Breast epithelium (tissue), 4 donors: ENCODE measurements at regions not wholly inside any gene's neighbourhood (a gene's known extent, or its start where the extent isn't known, plus 50 kb on each side); places are given as distances from the start of the nearest gene placed in this dataset.
"Not testable (repeated sequence)": the region's sequence is repeated elsewhere in the genome, so short reads cannot be mapped to it uniquely, and the experiment has no call there.

Experiments
- DNase-seq, 2 donors: peaks; one replicate each; pipeline ENCODE4 v3.0.0-alpha.2; 2019; ENCODE audit warnings: low spot score in 2 of 2
- H3K27ac ChIP-seq, 2 donors: fragments of 200-600 bp; sonication (generic) in 1 of 2; one replicate each; pipeline ENCODE4 v1.5.1; 2016 to 2019; ENCODE audit warnings: mild to moderate bottlenecking in 1 of 2
- H3K27me3 ChIP-seq, 2 donors: fragments of 200-600 bp; sonication (generic) in 1 of 2; one replicate each; pipeline versions ENCODE4 v1.5.1 to v1.6.0; 2017 to 2019; ENCODE audit warnings: control low read depth in 1 of 2, mild to moderate bottlenecking in 1 of 2
- H3K36me3 ChIP-seq: fragments of 200-600 bp; one replicate; pipeline ENCODE4 v1.5.1; 2019
- H3K4me1 ChIP-seq, 2 donors: fragments of 200-600 bp; sonication (generic); one replicate each; pipeline ENCODE4 v1.5.1; 2016 to 2019; ENCODE audit warnings: control low read depth in 1 of 2
- H3K4me3 ChIP-seq, 3 donors: fragments of 200-600 bp; sonication (generic); 1 replicate in 2 of 3; 2 replicates in 1 of 3; pipeline ENCODE4 v1.5.1; 2016 to 2019; ENCODE audit warnings: mild to moderate bottlenecking in 3 of 3, moderate library complexity in 2 of 3
- H3K9me3 ChIP-seq, 2 donors: fragments of 200-600 bp; sonication (generic) in 1 of 2; one replicate each; pipeline ENCODE4 v1.5.1; 2016 to 2019; ENCODE audit warnings: control low read depth in 1 of 2
- CTCF ChIP-seq, 3 donors: fragments of 450-650 bp; IDR thresholded peaks; one replicate each; pipeline ENCODE4 v1.5.1; 2016 to 2017; ENCODE audit warnings: antibody characterized with exemption in 3 of 3, mild to moderate bottlenecking in 3 of 3, moderate library complexity in 3 of 3
- POLR2A ChIP-seq: fragments of 450-650 bp; IDR thresholded peaks from one replicate; pipeline ENCODE4 v1.6.1; 2016; ENCODE audit warnings: antibody characterized with exemption, mild to moderate bottlenecking, moderate library complexity
- POLR2AphosphoS5 ChIP-seq, 3 donors: sonication (generic); formaldehyde crosslinking; IDR thresholded peaks; one replicate each; pipeline ENCODE4 v1.6.1; 2017; ENCODE audit warnings: antibody characterized with exemption in 3 of 3
- intact Hi-C: fragments of 100-400 bp; cut with DNase I; formaldehyde crosslinking; loops from one replicate; pipeline ENCODE4 v1.15.1; 2023; ENCODE audit warnings: low total_unique reads

- H3K4me1 ChIP-seq, result no peaks in the 10 kb centered on the region
- peaks cover 10% of the 10 kb centered on the region in 2 donors for H3K9me3 ChIP-seq
- no peak overlapping the region for H3K4me3 ChIP-seq
- no peaks in the 10 kb centered on the region for H3K36me3 ChIP-seq
- H3K27ac ChIP-seq, result no peak overlapping the region
- no peak for TF ChIP-seq POLR2AphosphoS5 (IDR thresholded peaks at IDR 0.05)
- no peak for TF ChIP-seq POLR2A
- no peak for TF ChIP-seq CTCF (IDR thresholded peaks at IDR 0.05)
- intact Hi-C loops, result no loop called here
- peaks cover 0 to 14% of the 10 kb centered on the region in 2 donors for H3K27me3 ChIP-seq
- no peak for DNase-seq
Measured at GRCh38 chr12:3418609-3419390, 72.2 kb upstream of the PRMT8 start.

DNA sequence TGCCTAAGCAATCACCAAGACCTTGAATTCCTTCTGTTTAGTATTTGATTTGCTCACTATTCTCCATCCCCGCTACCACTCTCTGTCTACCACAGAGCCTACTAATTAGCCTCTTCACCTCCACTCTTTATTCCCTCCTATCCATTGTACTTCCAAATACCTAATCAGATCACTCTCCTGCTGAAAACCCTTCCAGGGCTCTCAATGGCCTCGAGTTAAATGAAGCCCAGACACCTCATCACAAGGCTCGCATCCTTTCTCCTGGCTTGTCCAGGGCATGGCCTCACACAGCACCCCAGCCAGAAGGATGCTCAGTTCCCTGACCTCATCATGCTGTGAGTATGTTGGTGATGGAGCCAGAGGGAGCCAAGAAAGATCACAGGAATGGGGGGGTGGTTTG lies 71.4 kb upstream of the PRMT8 start:
- Histone ChIP-seq H3K27me3 (peaks cover 0 to 14% of the 10 kb centered on the region in 2 donors), H3K4me3 (no peak overlapping the region), H3K27ac (no peak overlapping the region), H3K4me1 (no peaks in the 10 kb centered on the region), H3K36me3 (no peaks in the 10 kb centered on the region), H3K9me3 (peaks cover 6% of the 10 kb centered on the region in 2 donors)
- intact Hi-C loops, result no loop called here
- DNase-seq, result no peak
- TF ChIP-seq POLR2AphosphoS5 (IDR thresholded peaks at IDR 0.05) (no peak), POLR2A (no peak), CTCF (IDR thresholded peaks at IDR 0.05) (no peak)

GRCh38 chr12:3420693-3421092 lies 70.3 kb upstream of the PRMT8 start:
- Histone ChIP-seq H3K4me3 (no peak overlapping the region), H3K4me1 (no peaks in the 10 kb centered on the region), H3K9me3 (no peaks in the 10 kb centered on the region), H3K27me3 (peaks cover 0 to 14% of the 10 kb centered on the region in 2 donors), H3K27ac (no peak overlapping the region), H3K36me3 (no peaks in the 10 kb centered on the region)
- DNase-seq, result no peak
- no peak for TF ChIP-seq CTCF (IDR thresholded peaks at IDR 0.05)
- no peak for TF ChIP-seq POLR2AphosphoS5 (IDR thresholded peaks at IDR 0.05)
- no peak for TF ChIP-seq POLR2A
- intact Hi-C loops, result no loop called here

DNA sequence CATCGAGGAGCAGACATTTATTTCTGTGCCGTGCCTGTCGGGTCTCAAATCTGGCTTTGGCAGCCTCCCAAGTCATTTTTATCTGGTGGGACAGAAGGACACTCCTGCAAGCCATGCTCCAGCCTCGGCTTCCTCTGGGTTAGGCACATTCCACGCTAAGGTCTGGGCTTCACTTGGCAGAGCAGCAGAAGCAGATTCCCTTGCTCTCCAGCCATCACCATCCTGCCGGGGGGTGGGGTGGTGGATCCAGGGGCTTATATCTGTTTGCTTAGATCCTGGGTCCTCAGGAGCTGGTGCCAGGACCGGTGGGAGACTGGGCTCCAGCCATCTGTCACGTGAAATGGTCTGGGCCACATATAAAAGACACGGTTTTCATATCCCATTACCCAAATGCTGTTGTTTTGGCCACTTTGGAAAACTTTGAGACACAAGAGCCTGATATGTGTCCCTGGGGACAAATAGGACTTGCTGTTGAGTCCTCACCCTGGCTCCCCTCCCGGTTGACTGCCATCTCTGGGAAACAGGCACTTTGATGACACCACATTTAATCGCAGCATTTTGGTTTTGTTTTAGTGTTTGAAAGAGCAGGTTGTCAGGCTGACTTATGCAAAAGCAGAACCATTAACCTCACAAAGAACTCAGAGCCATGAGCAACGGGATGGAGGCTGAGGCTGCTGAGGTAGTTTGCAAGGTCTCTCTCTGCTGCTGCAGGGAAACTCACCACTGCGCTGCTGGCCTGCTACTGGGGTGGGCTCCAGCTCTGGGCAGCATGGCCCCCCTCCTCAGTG lies 69.6 kb upstream of the PRMT8 start:
- H3K27me3 ChIP-seq, result peaks cover 0 to 14% of the 10 kb centered on the region in 2 donors
- DNase-seq, result no peak
- H3K4me1 ChIP-seq, result no peaks in the 10 kb centered on the region
- intact Hi-C loops, result no loop called here
- no peak overlapping the region for H3K27ac ChIP-seq
- no peaks in the 10 kb centered on the region for H3K36me3 ChIP-seq
- no peaks in the 10 kb centered on the region for H3K9me3 ChIP-seq
- H3K4me3 ChIP-seq, result no peak overlapping the region
- no peak for TF ChIP-seq POLR2A
- no peak for TF ChIP-seq POLR2AphosphoS5 (IDR thresholded peaks at IDR 0.05)
- no peak for TF ChIP-seq CTCF (IDR thresholded peaks at IDR 0.05)

- DNase-seq, H3K9me3 ChIP-seq, H3K4me3 ChIP-seq, H3K27ac ChIP-seq, H3K4me1 ChIP-seq, H3K36me3 ChIP-seq, intact Hi-C loops: not testable (repeated sequence)
- H3K27me3 ChIP-seq, result peaks cover 0 to 14% of the 10 kb centered on the region in 2 donors
Measured at GRCh38 chr12:3424796-3425195, 66.2 kb upstream of the PRMT8 start.
